ENCODE measurements at regions not wholly inside any gene's neighbourhood (a gene's known extent, or its start where the extent isn't known, plus 50 kb on each side); places are given as distances from the start of the nearest gene placed in this dataset.

DNA sequence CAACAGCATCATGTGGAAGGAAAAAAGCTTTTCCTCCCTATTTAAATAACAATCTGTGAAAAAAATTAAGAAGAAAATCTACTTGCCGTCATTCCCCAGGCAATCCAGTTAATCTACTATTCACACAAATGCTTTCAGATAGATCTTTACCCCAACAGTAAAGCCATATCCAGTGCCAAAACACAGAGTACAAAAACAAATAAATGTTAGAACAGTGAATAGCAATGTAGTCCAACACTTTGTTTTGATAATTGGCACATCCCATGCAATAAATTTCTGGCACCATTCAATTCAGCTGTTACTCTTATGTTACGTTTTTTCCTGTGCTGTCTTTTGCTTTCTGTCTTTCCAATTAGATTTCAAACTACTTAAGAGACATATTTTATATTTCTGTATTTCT lies 2245.5 kb upstream of the WWC1 start:
- TF ChIP-seq CTCF (IDR thresholded peaks at IDR 0.05; ENCODE audit: low read depth, low read length) = no peak
- no peak for TF ChIP-seq POLR2A (IDR thresholded peaks at IDR 0.05; ENCODE audit: extremely low read depth, insufficient read length)
- no peak for TF ChIP-seq MAX (IDR thresholded peaks at IDR 0.05; ENCODE audit: low read depth, low read length)
- no peak for TF ChIP-seq MYC (IDR thresholded peaks at IDR 0.05; ENCODE audit: low read depth, low read length)
- H3K4me3 ChIP-seq (ENCODE audit: low read depth, low read length) = no peak overlapping the region
- no peak for DNase-seq (ENCODE audit: low read depth)

GRCh38 chr5:166046956-166047355 lies 2244.5 kb upstream of the WWC1 start:
- DNase-seq (ENCODE audit: low read depth) = no peak
- H3K4me3 ChIP-seq (ENCODE audit: low read depth, low read length) = no peak overlapping the region
- TF ChIP-seq CTCF (IDR thresholded peaks at IDR 0.05; ENCODE audit: low read depth, low read length) = no peak
- no peak for TF ChIP-seq MAX (IDR thresholded peaks at IDR 0.05; ENCODE audit: low read depth, low read length)
- no peak for TF ChIP-seq MYC (IDR thresholded peaks at IDR 0.05; ENCODE audit: low read depth, low read length)
- TF ChIP-seq POLR2A (IDR thresholded peaks at IDR 0.05; ENCODE audit: extremely low read depth, insufficient read length) = no peak

DNA sequence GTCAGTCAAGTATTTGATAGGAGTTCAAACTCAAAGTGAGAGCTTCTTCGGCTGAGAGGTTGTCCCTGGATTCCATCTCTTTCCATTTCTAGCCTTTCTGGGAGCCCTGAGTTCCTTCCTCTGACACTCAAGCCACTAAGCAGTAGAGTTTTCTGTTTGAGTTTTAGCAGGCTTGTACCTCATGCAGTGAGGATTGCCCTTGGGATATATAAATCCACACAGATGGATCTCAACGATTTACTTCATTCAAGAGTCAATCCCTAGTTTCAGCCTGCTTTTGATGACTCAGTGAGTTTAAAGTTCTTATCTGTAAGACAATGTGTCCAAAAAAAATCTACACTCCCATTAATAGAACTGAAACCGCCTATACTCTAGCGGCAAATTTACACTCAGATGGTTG lies 2240.9 kb upstream of the WWC1 start:
- DNase-seq (ENCODE audit: low read depth) = no peak
- TF ChIP-seq POLR2A (IDR thresholded peaks at IDR 0.05; ENCODE audit: extremely low read depth, insufficient read length) = no peak
- TF ChIP-seq MAX (IDR thresholded peaks at IDR 0.05; ENCODE audit: low read depth, low read length) = no peak
- no peak for TF ChIP-seq CTCF (IDR thresholded peaks at IDR 0.05; ENCODE audit: low read depth, low read length)
- TF ChIP-seq MYC (IDR thresholded peaks at IDR 0.05; ENCODE audit: low read depth, low read length) = no peak
- H3K4me3 ChIP-seq (ENCODE audit: low read depth, low read length) = no peak overlapping the region

DNA sequence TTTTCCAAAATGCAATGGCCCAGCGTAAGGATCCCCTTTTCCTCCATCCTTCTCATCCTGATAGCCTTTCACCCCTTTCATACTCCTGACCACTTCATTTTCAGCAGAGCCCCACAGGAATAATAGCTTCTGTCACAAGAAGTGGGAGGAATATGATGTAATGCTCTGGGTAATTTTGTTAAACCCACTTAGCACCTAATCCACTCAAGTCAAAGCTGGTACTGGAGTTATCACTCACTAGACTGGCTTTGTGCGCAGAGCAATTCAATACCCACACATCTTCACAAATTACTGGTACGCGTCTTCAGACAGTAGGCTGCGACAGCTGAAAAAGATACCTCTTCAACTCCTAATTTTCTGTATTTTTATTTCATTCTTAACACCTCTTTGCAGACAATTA lies 2232.8 kb upstream of the WWC1 start:
- H3K4me3 ChIP-seq (ENCODE audit: low read depth, low read length) = no peak overlapping the region
- no peak for DNase-seq (ENCODE audit: low read depth)
- TF ChIP-seq POLR2A (IDR thresholded peaks at IDR 0.05; ENCODE audit: extremely low read depth, insufficient read length) (no peak), MYC (IDR thresholded peaks at IDR 0.05; ENCODE audit: low read depth, low read length) (no peak), CTCF (IDR thresholded peaks at IDR 0.05; ENCODE audit: low read depth, low read length) (no peak), MAX (IDR thresholded peaks at IDR 0.05; ENCODE audit: low read depth, low read length) (no peak)

DNA sequence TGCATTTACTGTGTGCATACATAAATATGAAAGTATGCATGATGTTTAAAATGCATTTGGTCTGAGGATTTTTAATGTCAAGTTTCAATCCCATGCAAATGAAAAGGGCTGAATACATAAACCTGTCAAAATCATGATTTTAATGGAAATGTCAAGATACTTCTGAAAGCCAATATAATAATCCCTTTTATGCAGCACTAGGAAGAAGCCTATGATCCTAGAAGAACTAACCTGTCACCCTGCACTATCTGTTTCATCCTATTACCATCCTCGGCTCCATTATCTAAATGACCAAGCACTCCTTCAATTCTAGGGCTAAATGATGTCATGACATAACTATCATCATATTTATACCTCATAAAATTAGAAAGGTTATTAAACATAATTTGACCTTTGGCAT lies 2229.4 kb upstream of the WWC1 start:
- no peak overlapping the region for H3K4me3 ChIP-seq (ENCODE audit: low read depth, low read length)
- no peak for TF ChIP-seq CTCF (IDR thresholded peaks at IDR 0.05; ENCODE audit: low read depth, low read length)
- no peak for TF ChIP-seq MYC (IDR thresholded peaks at IDR 0.05; ENCODE audit: low read depth, low read length)
- no peak for TF ChIP-seq MAX (IDR thresholded peaks at IDR 0.05; ENCODE audit: low read depth, low read length)
- TF ChIP-seq POLR2A (IDR thresholded peaks at IDR 0.05; ENCODE audit: extremely low read depth, insufficient read length) = no peak
- DNase-seq (ENCODE audit: low read depth) = no peak

- TF ChIP-seq MYC (IDR thresholded peaks at IDR 0.05; ENCODE audit: low read depth, low read length) (no peak), POLR2A (IDR thresholded peaks at IDR 0.05; ENCODE audit: extremely low read depth, insufficient read length) (no peak), CTCF (IDR thresholded peaks at IDR 0.05; ENCODE audit: low read depth, low read length) (no peak)
- H3K4me3 ChIP-seq (ENCODE audit: low read depth, low read length) = no peak overlapping the region
- no peak for DNase-seq (ENCODE audit: low read depth)
Observed at GRCh38 chr5:166062719-166063118, 2228.7 kb upstream of the WWC1 start.

All from NB4 (cell line).